ENCODE measurements at regions not wholly inside any gene's neighbourhood (a gene's known extent, or its start where the extent isn't known, plus 50 kb on each side); places are given as distances from the start of the nearest gene placed in this dataset.

DNA sequence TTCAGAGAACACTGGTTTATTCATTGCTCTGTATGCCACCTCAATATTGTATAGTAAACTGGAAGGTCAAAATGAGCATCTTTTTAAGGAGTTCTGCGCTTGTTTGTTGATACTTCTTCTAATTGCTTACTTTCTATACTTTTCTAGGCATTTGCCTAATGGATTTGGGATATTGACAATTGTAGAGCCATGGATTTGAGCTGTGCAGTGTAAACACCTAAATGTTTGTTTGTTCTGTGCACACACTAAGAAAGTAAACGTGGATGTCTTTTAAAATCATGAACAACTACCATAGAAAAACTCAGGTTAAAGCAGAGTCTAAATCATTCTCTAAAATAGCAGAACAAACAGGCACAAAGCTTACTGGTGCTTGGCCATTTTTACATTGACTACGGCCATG lies 436.6 kb upstream of the GBE1 start:
- TF ChIP-seq FOXA1 (IDR thresholded peaks at IDR 0.05) (no peak), ZNF384 (IDR thresholded peaks at IDR 0.05) (no peak), CTBP1 (IDR thresholded peaks at IDR 0.05; ENCODE audit: borderline replicate concordance) (no peak), ARNT (IDR thresholded peaks at IDR 0.05) (no peak), HDGF (IDR thresholded peaks at IDR 0.05; ENCODE audit: borderline replicate concordance) (no peak), SUZ12 (IDR thresholded peaks at IDR 0.05) (no peak), NFRKB (IDR thresholded peaks at IDR 0.05) (no peak), BHLHE40 (IDR thresholded peaks at IDR 0.05; ENCODE audit: borderline replicate concordance) (no peak), ELF4 (IDR thresholded peaks at IDR 0.05) (no peak), LEF1 (IDR thresholded peaks at IDR 0.05; ENCODE audit: borderline replicate concordance) (no peak), SP1 (IDR thresholded peaks at IDR 0.05) (no peak), FOXK2 (IDR thresholded peaks at IDR 0.05) (no peak), FOXM1 (IDR thresholded peaks at IDR 0.05; ENCODE audit: borderline replicate concordance) (no peak)

Measured in HEK293T (cell line).